Upper lobe of left lung (tissue), 4 donors: ENCODE measurements at regions not wholly inside any gene's neighbourhood (a gene's known extent, or its start where the extent isn't known, plus 50 kb on each side); places are given as distances from the start of the nearest gene placed in this dataset.

Experiments used
- CTCF ChIP-seq, 6 experiments: fragments of 450-650 bp in 4 of 6; fragments of 200-600 bp in 2 of 6; sonication (generic) in 2 of 6; IDR thresholded peaks; one replicate each; pipeline ENCODE4 v1.5.1; 2016 to 2019; ENCODE audit warnings: antibody characterized with exemption in 6 of 6
- EP300 ChIP-seq, 4 donors: sonication (generic); formaldehyde crosslinking; IDR thresholded peaks; one replicate each; pipeline ENCODE4 v1.5.1; 2017; ENCODE audit warnings: antibody characterized with exemption in 4 of 4, control low read depth in 2 of 4
- POLR2A ChIP-seq, 4 donors: fragments of 450-650 bp; IDR thresholded peaks; one replicate each; pipeline ENCODE4 v1.5.1; 2016 to 2017; ENCODE audit warnings: antibody characterized with exemption in 4 of 4, mild to moderate bottlenecking in 2 of 4
- POLR2AphosphoS5 ChIP-seq, 2 donors: sonication (generic); formaldehyde crosslinking; IDR thresholded peaks; one replicate each; pipeline ENCODE4 v1.5.1; 2017; ENCODE audit warnings: antibody characterized with exemption in 2 of 2

GRCh38 chr13:61148211-61148610, 267.4 kb downstream of the PCDH20 start:
- TF ChIP-seq CTCF (IDR thresholded peaks at IDR 0.05): no peak
- no peak for TF ChIP-seq POLR2A (IDR thresholded peaks at IDR 0.05)
- no peak for TF ChIP-seq POLR2AphosphoS5 (IDR thresholded peaks at IDR 0.05)
- TF ChIP-seq EP300 (IDR thresholded peaks at IDR 0.05): no peak
